SU-DHL-6 (cell line): ENCODE measurements at regions not wholly inside any gene's neighbourhood (a gene's known extent, or its start where the extent isn't known, plus 50 kb on each side); places are given as distances from the start of the nearest gene placed in this dataset.

ENCODE experiments used
- EZH2phosphoT487 ChIP-seq: fragments of 200-600 bp; sonication (generic), shearing (Covaris generic); conservative IDR thresholded peaks from 2 replicates; pipeline ENCODE4 v1.6.1; 2018; ENCODE audit warnings: mild to moderate bottlenecking, antibody characterized with exemption, low read length, moderate library complexity, mixed read lengths
- TF ChIP-seq, protein P1 (sequence below): fragments of 200-600 bp; sonication (generic); IDR thresholded peaks from one replicate; pipeline ENCODE4 v1.5.1; 2017; ENCODE audit warnings: antibody characterized with exemption, mild to moderate bottlenecking, low read length, moderate library complexity; ENCODE audit not compliant: insufficient read depth, poor library complexity, severe bottlenecking

GRCh38 chr10:111543854-111544253 is 467.0 kb downstream of the ADRA2A start:
- TF ChIP-seq, protein P1, sequence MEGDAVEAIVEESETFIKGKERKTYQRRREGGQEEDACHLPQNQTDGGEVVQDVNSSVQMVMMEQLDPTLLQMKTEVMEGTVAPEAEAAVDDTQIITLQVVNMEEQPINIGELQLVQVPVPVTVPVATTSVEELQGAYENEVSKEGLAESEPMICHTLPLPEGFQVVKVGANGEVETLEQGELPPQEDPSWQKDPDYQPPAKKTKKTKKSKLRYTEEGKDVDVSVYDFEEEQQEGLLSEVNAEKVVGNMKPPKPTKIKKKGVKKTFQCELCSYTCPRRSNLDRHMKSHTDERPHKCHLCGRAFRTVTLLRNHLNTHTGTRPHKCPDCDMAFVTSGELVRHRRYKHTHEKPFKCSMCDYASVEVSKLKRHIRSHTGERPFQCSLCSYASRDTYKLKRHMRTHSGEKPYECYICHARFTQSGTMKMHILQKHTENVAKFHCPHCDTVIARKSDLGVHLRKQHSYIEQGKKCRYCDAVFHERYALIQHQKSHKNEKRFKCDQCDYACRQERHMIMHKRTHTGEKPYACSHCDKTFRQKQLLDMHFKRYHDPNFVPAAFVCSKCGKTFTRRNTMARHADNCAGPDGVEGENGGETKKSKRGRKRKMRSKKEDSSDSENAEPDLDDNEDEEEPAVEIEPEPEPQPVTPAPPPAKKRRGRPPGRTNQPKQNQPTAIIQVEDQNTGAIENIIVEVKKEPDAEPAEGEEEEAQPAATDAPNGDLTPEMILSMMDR: no peak
- TF ChIP-seq EZH2phosphoT487: no peak
